Stimulated activated CD8-positive, alpha-beta memory T cell treated with anti-CD3 and anti-CD28 coated beads, Interleukin-2, amount 100 ng/mL, for 1 hour (primary cell): ENCODE measurements at regions not wholly inside any gene's neighbourhood (a gene's known extent, or its start where the extent isn't known, plus 50 kb on each side); places are given as distances from the start of the nearest gene placed in this dataset.
"Not testable (repeated sequence)": the region's sequence is repeated elsewhere in the genome, so short reads cannot be mapped to it uniquely, and the experiment has no call there.

Experiments used
- DNase-seq, 2 donors: peaks; one replicate each; pipeline ENCODE4 v3.0.0-alpha.2; 2020; ENCODE audit warnings: low read depth in 2 of 2

GRCh38 chr6:15769511-15770018 lies 106.7 kb upstream of the DTNBP1 start:
- no peak for DNase-seq

- DNase-seq: no peak
Observed at GRCh38 chr6:15768999-15769398, 106.2 kb upstream of the DTNBP1 start.

DNA sequence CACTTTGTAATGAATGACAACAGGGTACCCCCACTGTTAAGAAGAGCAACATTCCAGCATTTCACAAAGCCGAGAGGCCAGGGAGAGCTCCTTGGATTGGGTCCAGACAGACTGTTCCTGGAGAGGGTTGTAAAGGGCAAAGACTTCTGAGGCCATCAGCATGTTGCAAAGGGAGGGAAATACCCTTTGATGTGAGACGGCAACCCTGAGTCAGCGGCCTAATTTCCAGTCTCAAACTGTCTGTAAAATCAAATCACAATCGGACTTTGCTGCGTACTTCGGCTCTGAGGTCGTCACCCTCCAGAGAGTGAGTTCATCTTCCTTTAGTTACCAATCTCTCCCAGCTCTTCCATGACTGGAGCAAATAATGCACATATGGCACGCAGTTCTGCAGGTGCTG lies 101.0 kb upstream of the DTNBP1 start:
- DNase-seq: no peak

DNA sequence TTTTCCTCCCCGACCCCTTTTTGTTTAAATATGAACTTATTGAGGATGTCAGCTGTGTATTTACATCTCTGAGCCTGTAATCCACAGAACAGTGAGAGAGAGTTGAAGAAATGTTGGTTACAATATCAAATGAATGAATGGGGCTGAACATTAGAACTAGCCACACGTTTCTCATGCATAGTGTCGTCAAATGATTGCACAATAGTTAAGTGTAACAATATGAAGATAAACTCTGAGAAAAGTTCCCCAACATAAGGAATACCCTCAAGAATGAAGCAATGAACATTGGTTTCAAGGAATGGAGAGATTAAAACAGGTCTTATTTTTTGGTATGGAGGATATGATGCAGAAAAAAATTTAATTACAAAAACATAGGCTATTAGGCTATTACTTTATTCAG lies 100.5 kb upstream of the DTNBP1 start:
- no peak for DNase-seq

DNA sequence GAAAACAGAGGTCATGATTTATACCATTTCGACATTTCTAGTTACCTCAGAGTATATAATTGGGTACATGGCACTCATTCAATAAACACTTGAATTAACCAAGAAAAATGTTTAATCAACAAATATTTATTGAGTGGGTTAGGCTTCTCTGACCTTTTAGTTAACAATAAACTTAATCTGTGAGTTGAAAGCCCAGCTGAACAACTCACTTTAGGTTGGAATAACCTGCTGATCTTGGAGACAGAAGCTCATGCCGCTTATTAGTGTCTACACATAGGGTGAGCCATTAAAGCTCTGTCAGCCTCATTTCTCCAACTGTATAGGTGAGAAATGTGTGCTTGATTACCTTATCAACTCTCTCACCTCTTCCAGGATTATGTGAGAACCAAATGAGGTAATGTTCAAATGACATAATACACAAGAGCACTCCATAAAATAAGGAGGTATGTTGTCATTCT lies 98.2 kb upstream of the DTNBP1 start:
- DNase-seq: no peak

DNA sequence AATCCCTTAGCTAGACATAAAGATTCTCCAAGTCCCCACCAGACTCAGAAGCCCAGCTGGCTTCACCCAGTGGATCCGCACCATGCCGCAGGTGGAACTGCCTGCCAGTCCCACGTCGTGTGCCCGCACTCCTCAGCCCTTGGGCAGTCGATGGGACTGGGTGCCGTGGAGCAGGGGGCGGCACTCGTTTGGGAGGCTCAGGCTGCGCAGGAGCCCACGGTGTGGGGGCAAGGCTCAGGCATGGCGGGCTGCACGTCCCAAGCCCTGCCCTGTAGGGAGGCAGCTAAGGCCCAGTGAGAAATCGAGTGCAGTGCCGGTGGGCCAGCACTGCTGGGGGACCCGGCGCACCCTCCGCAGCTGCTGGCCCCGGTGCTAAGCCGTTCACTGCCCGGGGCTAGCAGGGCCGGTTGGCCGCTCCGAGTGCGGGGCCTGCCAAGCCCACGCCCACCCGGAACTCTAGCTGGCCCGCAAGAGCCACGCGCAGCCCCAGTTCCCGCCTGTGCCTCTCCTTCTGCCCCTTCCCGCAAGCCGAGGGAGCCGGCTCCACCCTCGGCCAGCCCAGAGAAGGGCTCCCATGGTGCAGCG lies 95.9 kb upstream of the DTNBP1 start:
- DNase-seq: no peak

GRCh38 chr6:15755526-15755925 lies 92.7 kb upstream of the DTNBP1 start:
- DNase-seq: no peak

GRCh38 chr6:15754706-15755079 lies 91.9 kb upstream of the DTNBP1 start:
- DNase-seq: no peak

GRCh38 chr6:15754035-15754705 lies 91.3 kb upstream of the DTNBP1 start:
- DNase-seq: no peak

DNA sequence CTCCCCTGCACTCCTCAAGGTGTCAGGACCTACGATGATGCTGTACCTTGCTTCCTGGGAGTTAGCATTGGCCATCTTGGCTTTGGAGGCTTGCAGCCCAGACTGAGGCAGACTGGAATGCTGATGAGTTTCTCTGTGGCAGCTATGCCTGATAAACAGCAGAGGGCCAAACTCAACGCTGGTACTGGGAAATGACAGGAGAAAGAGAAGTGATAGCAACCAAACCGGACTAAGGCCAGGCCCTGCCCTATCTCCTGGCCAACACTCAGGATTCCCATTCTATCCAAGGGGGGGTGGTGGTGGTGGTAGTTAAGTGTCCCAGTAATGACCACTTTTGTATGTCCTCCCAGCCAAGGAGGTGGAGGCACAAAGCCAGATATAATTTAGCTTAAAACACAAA lies 90.0 kb upstream of the DTNBP1 start:
- DNase-seq: no peak

GRCh38 chr6:15751721-15752350 lies 89.0 kb upstream of the DTNBP1 start:
- DNase-seq: no peak

DNA sequence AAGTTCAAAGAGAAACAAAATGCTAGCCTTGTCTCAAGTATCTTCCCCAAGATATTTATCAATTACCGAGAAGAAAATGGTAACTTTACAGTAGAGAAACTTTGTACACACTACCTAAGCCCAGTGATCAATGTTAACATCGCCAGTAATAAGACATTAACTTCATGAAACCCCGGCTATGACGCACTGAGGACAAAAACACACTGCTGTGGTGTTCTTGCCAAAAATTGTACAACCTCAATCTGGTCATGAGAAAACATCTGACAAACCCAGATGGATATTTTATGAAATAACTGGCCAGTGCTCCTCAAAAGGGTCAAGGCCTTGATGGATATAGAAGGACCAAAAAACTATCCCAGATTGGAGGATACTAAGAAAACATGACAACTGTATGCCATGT lies 85.5 kb upstream of the DTNBP1 start:
- DNase-seq: no peak

GRCh38 chr6:15747354-15747883 lies 84.6 kb upstream of the DTNBP1 start:
- DNase-seq: no peak

DNA sequence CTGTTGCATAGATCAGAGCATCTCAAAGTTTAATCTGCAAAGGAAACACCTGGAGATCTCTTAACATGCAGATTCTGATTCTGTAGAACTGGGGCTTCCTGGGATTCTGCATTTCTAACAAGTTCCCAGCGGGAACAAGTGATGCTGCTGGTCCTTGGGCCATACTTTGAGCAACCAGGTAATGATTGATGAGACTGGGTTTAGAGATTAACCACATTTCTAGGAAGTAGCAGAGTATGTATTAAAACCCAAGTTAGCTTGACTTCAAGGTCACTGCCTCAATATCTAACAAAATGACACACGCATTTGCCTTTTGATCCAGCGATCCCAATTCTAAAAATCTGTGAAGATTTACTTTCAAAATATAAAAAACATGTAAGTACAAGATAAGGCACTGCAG lies 83.0 kb upstream of the DTNBP1 start:
- no peak for DNase-seq

GRCh38 chr6:15744818-15745402 lies 82.1 kb upstream of the DTNBP1 start:
- DNase-seq: no peak

GRCh38 chr6:15742013-15742412 lies 79.2 kb upstream of the DTNBP1 start:
- not testable (repeated sequence) for DNase-seq

- no peak for DNase-seq
Observed at GRCh38 chr6:15741405-15741804, 78.6 kb upstream of the DTNBP1 start.

DNA sequence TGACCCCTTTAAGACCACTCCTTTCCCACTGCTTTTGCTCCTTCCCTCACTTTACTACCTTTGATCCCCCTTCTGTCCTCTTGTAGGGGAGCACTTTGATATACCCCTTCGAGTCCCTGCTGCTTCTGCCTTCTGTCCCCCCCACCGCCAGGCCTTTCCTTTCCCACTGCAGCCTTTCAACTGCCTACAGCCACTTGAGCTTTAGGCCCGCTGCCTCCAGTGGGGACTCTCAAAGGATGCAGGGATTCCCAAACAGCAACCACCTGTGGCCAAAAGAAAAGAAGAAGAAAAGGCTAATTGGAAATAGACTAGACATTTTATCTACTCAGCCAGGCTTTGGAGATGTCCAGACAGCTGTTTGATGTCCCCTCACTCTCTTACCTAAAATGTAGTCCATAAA lies 77.0 kb upstream of the DTNBP1 start:
- DNase-seq: no peak

DNA sequence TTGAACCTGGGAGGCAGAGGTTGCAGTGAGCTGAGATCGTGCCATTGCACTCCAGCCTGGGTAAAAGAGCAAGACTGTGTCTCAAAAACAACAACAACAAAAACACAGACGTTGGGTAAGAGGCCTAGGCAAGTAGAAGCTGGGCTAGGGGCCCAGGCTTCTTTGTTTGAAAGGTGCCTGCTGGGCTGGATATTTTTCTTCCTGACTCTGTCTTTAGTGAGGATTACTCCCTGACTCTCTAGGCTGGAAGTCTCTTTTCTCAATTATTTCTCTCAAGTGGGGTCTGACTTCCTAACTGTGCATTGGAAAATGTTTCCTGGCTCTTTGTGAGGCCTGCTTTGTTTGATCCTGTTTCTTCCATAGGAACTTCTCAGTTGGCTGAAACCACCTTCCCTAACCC lies 76.5 kb upstream of the DTNBP1 start:
- DNase-seq: no peak

GRCh38 chr6:15738195-15738594 lies 75.4 kb upstream of the DTNBP1 start:
- DNase-seq: not testable (repeated sequence)

DNA sequence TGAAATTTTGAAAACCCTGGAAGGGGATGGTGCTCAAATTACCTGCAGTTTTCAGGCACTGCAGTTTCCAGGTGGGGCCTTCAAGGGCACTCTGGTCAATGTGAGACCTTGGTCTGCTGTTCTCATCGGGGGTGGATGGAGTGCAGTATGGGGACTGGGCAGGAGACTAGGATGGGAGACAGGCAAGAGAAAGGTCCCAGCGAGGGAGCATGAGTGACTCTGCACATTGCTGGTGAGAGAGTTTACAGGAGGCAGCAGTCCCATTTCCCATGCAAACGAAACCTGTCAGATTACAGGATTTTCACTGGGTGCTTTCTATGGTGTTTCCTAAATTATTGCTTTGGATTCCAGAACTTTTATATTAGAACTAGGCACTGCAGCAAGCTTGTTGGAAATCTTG lies 73.5 kb upstream of the DTNBP1 start:
- DNase-seq: no peak

DNA sequence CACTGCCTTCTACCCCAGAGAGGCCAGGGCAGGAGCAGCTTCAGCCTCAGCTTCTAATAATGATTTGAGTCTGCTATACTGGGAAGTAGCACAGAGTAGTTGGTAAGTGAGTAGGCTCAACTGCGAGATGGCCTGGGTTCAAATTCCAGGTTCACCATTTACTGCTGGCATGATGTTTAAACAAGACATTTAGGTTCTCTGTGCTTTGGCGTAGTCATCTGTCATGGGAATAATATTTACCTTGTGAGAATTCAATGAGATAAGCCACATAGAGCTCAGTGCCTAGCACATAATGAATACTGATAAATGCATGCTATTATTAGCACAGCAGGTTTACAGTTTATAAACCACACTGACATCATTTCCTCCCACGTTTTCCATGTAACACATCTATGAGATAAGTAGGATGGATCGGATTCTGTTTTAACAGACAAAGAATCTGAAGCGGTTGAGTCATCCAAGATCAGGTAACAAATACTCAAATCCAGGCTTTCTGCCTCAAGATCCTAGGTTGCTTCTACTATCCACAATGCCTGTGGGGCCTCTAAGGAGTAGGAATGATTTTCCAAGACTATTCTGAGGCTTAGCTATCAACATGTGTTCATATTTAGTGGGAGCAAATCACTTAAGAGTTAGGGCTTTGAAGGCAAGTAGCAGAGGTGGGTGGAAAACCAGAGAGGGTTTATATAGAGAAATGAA lies 72.9 kb upstream of the DTNBP1 start:
- no peak for DNase-seq
